GM18499 (cell line): ENCODE measurements at regions not wholly inside any gene's neighbourhood (a gene's known extent, or its start where the extent isn't known, plus 50 kb on each side); places are given as distances from the start of the nearest gene placed in this dataset.
"Not testable (repeated sequence)": the region's sequence is repeated elsewhere in the genome, so short reads cannot be mapped to it uniquely, and the experiment has no call there.

Experiments
- ATAC-seq: cut with Tn5 transposase; IDR thresholded peaks from one replicate; pipeline ENCODE4 v1.9.1; 2021; ENCODE audit warnings: moderate number of reproducible peaks; ENCODE audit not compliant: insufficient read depth, unreplicated experiment

GRCh38 chr5:130666462-130666861, 498.6 kb downstream of the HINT1 start:
- no peak for ATAC-seq

- no peak for ATAC-seq
Observed at GRCh38 chr5:130652176-130652575, 512.9 kb downstream of the HINT1 start.

GRCh38 chr5:130651440-130651839, 513.6 kb downstream of the HINT1 start:
- ATAC-seq, result no peak

GRCh38 chr5:130643321-130643720, 521.7 kb downstream of the HINT1 start:
- ATAC-seq, result no peak

- ATAC-seq, result no peak
Observed at GRCh38 chr5:130642461-130642860, 522.6 kb downstream of the HINT1 start.

- no peak for ATAC-seq
Observed at GRCh38 chr5:130627145-130627544, 537.9 kb downstream of the HINT1 start.

GRCh38 chr5:130624805-130625204, 540.3 kb downstream of the HINT1 start:
- ATAC-seq, result no peak

GRCh38 chr5:130616161-130616560, 548.9 kb downstream of the HINT1 start:
- no peak for ATAC-seq

GRCh38 chr5:130605234-130605633, 559.8 kb downstream of the HINT1 start:
- ATAC-seq, result no peak

- ATAC-seq, result not testable (repeated sequence)
Observed at GRCh38 chr5:130596647-130597046, 568.4 kb downstream of the HINT1 start.

GRCh38 chr5:130580264-130580663, 584.8 kb downstream of the HINT1 start:
- no peak for ATAC-seq

GRCh38 chr5:130578354-130578753, 586.7 kb downstream of the HINT1 start:
- ATAC-seq, result no peak

GRCh38 chr5:130571076-130571475, 594.0 kb downstream of the HINT1 start:
- ATAC-seq, result no peak

GRCh38 chr5:130568791-130569190, 596.3 kb downstream of the HINT1 start:
- no peak for ATAC-seq

- ATAC-seq, result no peak
Observed at GRCh38 chr5:130555429-130555828, 609.6 kb downstream of the HINT1 start.

GRCh38 chr5:130550562-130550928, 614.5 kb downstream of the HINT1 start:
- ATAC-seq, result no peak

GRCh38 chr5:130549884-130550561, 615.0 kb downstream of the HINT1 start:
- no peak for ATAC-seq

- ATAC-seq, result no peak
Observed at GRCh38 chr5:130546211-130546610, 618.8 kb downstream of the HINT1 start.

GRCh38 chr5:130545291-130545690, 619.8 kb downstream of the HINT1 start:
- ATAC-seq, result no peak

GRCh38 chr5:130541617-130542221, 623.3 kb downstream of the HINT1 start:
- ATAC-seq, result no peak

- no peak for ATAC-seq
Observed at GRCh38 chr5:130536691-130537090, 628.4 kb downstream of the HINT1 start.

- ATAC-seq, result no peak
Observed at GRCh38 chr5:130532786-130533185, 628.5 kb downstream of the CHSY3 start.
